ENCODE measurements at regions not wholly inside any gene's neighbourhood (a gene's known extent, or its start where the extent isn't known, plus 50 kb on each side); places are given as distances from the start of the nearest gene placed in this dataset.

- no peak for DNase-seq (ENCODE audit: low spot score)
- Mint-ChIP-seq H3K4me3 (no peak overlapping the region), H3K27ac (no peak overlapping the region)
Measured at GRCh38 chr7:128172151-128172550, 68.9 kb upstream of the LEP start.

DNA sequence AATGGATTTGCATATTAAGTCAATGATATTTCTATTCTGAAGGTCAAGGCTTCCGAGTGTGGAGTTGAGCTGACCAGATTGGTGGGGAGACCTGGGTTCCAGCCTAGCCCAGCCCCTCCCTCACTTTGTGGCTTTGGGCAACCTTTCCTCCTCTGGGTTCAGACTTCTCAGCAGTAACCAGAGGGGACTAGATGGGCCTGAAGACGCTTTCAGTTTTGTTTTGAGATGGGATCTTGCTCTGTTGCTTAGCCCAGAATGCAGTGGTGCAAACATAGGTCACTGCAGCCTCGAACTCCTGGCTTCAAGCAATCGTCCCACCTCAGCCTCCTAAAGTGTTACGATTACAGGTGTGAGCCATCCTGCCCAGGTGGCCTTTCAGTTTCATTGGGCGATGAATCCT lies 68.1 kb upstream of the LEP start:
- H3K27me3 Mint-ChIP-seq (ENCODE audit: insufficient read depth): peaks cover 58% of the 10 kb centered on the region
- H3K9me3 Mint-ChIP-seq: no peaks in the 10 kb centered on the region
- peaks cover 16% of the 10 kb centered on the region for H3K4me1 Mint-ChIP-seq (ENCODE audit: low read depth)
- intact Hi-C loops (cut with micrococcal nuclease): no loop called here
- H3K36me3 Mint-ChIP-seq (ENCODE audit: low read depth): no peaks in the 10 kb centered on the region
- H3K27ac Mint-ChIP-seq: no peak overlapping the region
- H3K4me3 Mint-ChIP-seq: no peak overlapping the region
- no peak for DNase-seq (ENCODE audit: low spot score)

More at GRCh38 chr7:128172151-128172550, 68.9 kb upstream of the LEP start:
- intact Hi-C loops (cut with micrococcal nuclease): no loop called here
- Mint-ChIP-seq H3K9me3 (no peaks in the 10 kb centered on the region), H3K36me3 (ENCODE audit: low read depth) (no peaks in the 10 kb centered on the region), H3K27me3 (ENCODE audit: insufficient read depth) (peaks cover 55% of the 10 kb centered on the region), H3K4me1 (ENCODE audit: low read depth) (peaks cover 16% of the 10 kb centered on the region)

DNA sequence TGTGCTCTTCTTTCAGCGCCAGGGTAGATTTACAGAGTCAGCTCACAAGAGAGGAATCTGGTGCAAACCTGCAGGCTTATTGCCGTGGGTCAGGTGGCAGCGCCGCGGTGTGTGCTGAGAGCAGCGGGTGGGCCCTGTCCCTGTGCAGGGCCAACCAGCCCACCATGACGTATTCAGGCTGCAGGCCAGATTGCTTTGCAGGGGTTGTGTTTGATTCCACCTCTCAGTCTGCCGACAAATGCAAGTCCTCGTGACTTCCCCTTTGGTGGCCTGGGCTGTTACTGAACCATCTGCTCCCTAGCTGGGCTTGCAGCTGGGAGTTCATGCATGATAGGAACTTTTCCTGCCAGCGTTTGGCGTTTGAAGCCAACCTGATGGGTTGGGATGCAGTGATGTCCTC lies 66.7 kb upstream of the LEP start:
- Mint-ChIP-seq H3K9me3 (no peaks in the 10 kb centered on the region), H3K4me3 (no peak overlapping the region), H3K36me3 (ENCODE audit: low read depth) (no peaks in the 10 kb centered on the region), H3K27ac (no peak overlapping the region), H3K4me1 (ENCODE audit: low read depth) (peaks cover 4% of the 10 kb centered on the region), H3K27me3 (ENCODE audit: insufficient read depth) (peaks cover 51% of the 10 kb centered on the region)
- intact Hi-C loops (cut with micrococcal nuclease): no loop called here
- DNase-seq (ENCODE audit: low spot score): no peak

DNA sequence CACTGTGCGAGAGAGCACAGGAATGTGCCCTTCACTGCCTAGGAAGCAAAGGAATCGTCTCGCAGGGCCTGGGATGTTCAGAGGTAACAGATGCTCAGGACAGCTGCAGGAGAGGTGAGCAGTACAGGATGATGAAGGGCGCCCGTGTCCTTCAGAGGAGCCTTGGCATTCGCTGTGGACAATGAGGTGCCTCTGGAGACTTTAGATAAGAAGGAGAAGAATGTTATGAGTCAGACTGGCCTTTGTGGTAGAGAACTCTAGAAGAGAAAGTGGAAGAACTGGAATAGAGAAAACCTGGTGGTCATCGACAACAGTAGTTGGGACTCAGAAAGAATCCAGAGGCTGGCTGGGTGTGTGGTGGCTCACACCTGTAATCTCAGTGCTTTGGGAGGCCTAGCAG lies 64.4 kb upstream of the LEP start:
- no peaks in the 10 kb centered on the region for H3K9me3 Mint-ChIP-seq
- DNase-seq (ENCODE audit: low spot score): no peak
- no peak overlapping the region for H3K27ac Mint-ChIP-seq
- no peaks in the 10 kb centered on the region for H3K4me1 Mint-ChIP-seq (ENCODE audit: low read depth)
- intact Hi-C loops (cut with micrococcal nuclease): no loop called here
- no peaks in the 10 kb centered on the region for H3K36me3 Mint-ChIP-seq (ENCODE audit: low read depth)
- peaks cover 42% of the 10 kb centered on the region for H3K27me3 Mint-ChIP-seq (ENCODE audit: insufficient read depth)
- H3K4me3 Mint-ChIP-seq: no peak overlapping the region

- no peaks in the 10 kb centered on the region for H3K4me1 Mint-ChIP-seq (ENCODE audit: low read depth)
- no peaks in the 10 kb centered on the region for H3K36me3 Mint-ChIP-seq (ENCODE audit: low read depth)
- peaks cover 46% of the 10 kb centered on the region for H3K27me3 Mint-ChIP-seq (ENCODE audit: insufficient read depth)
- H3K4me3 Mint-ChIP-seq: no peak overlapping the region
- no peaks in the 10 kb centered on the region for H3K9me3 Mint-ChIP-seq
- no peak overlapping the region for H3K27ac Mint-ChIP-seq
- intact Hi-C loops (cut with micrococcal nuclease): no loop called here
- no peak for DNase-seq (ENCODE audit: low spot score)
Measured at GRCh38 chr7:128177768-128178550, 63.1 kb upstream of the LEP start.

DNA sequence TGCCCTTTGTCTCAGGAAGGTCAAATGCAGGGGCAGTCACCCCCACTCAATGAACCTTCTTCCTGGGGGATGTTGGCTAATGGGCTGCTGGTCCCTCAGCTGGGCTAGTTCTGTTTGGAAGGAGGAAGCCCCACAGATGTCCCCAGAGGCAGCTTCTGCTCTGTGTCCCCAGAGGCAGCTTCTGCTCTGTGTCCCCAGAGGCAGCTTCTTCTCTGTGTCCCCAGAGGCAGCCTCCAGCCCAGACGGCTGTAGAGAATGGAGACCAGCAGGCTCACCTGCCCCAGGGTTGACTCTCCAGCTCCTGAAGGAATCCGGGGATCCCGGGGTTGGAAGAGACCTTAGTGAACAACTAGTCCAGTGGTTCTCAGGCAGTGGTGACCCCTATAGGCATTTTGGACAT lies 62.5 kb upstream of the LEP start:
- H3K27ac Mint-ChIP-seq: no peak overlapping the region
- no peaks in the 10 kb centered on the region for H3K9me3 Mint-ChIP-seq
- no peaks in the 10 kb centered on the region for H3K4me1 Mint-ChIP-seq (ENCODE audit: low read depth)
- DNase-seq (ENCODE audit: low spot score): no peak
- H3K36me3 Mint-ChIP-seq (ENCODE audit: low read depth): no peaks in the 10 kb centered on the region
- peaks cover 46% of the 10 kb centered on the region for H3K27me3 Mint-ChIP-seq (ENCODE audit: insufficient read depth)
- H3K4me3 Mint-ChIP-seq: no peak overlapping the region
- intact Hi-C loops (cut with micrococcal nuclease): no loop called here

- no peak for DNase-seq (ENCODE audit: low spot score)
- no peaks in the 10 kb centered on the region for H3K4me1 Mint-ChIP-seq (ENCODE audit: low read depth)
- intact Hi-C loops (cut with micrococcal nuclease): no loop called here
- peaks cover 33% of the 10 kb centered on the region for H3K27me3 Mint-ChIP-seq (ENCODE audit: insufficient read depth)
- no peak overlapping the region for H3K27ac Mint-ChIP-seq
- peaks cover 3% of the 10 kb centered on the region for H3K9me3 Mint-ChIP-seq
- no peak overlapping the region for H3K4me3 Mint-ChIP-seq
- H3K36me3 Mint-ChIP-seq (ENCODE audit: low read depth): no peaks in the 10 kb centered on the region
Measured at GRCh38 chr7:128188396-128189230, 52.5 kb upstream of the LEP start.

GRCh38 chr7:128189231-128189930 lies 51.7 kb upstream of the LEP start:
- Mint-ChIP-seq H3K4me1 (ENCODE audit: low read depth) (no peaks in the 10 kb centered on the region), H3K9me3 (peaks cover 11% of the 10 kb centered on the region), H3K4me3 (no peak overlapping the region), H3K27ac (no peak overlapping the region), H3K27me3 (ENCODE audit: insufficient read depth) (peaks cover 28% of the 10 kb centered on the region), H3K36me3 (ENCODE audit: low read depth) (peaks cover 2% of the 10 kb centered on the region)
- DNase-seq (ENCODE audit: low spot score): no peak
- intact Hi-C loops (cut with micrococcal nuclease): no loop called here

GRCh38 chr7:128190051-128190647 lies 50.9 kb upstream of the LEP start:
- intact Hi-C loops (cut with micrococcal nuclease): no loop called here
- H3K4me3 Mint-ChIP-seq: no peak overlapping the region
- H3K9me3 Mint-ChIP-seq: peaks cover 18% of the 10 kb centered on the region
- no peaks in the 10 kb centered on the region for H3K4me1 Mint-ChIP-seq (ENCODE audit: low read depth)
- no peak overlapping the region for H3K27ac Mint-ChIP-seq
- H3K36me3 Mint-ChIP-seq (ENCODE audit: low read depth): peaks cover 2% of the 10 kb centered on the region
- DNase-seq (ENCODE audit: low spot score): no peak
- H3K27me3 Mint-ChIP-seq (ENCODE audit: insufficient read depth): peaks cover 25% of the 10 kb centered on the region

GRCh38 chr7:128191136-128191844 lies 49.8 kb upstream of the LEP start:
- Mint-ChIP-seq H3K27me3 (ENCODE audit: insufficient read depth) (peaks cover 18% of the 10 kb centered on the region), H3K9me3 (peaks cover 23% of the 10 kb centered on the region), H3K27ac (no peak overlapping the region), H3K4me3 (no peak overlapping the region), H3K36me3 (ENCODE audit: low read depth) (peaks cover 2% of the 10 kb centered on the region), H3K4me1 (ENCODE audit: low read depth) (no peaks in the 10 kb centered on the region)
- intact Hi-C loops (cut with micrococcal nuclease): no loop called here
- no peak for DNase-seq (ENCODE audit: low spot score)

All from activated T-helper 1 cell treated with anti-CD3 and anti-CD28 coated beads, Interleukin-12 subunit alpha, Interleukin-12 subunit beta, Interleukin-2, Interleukin-4 antibody, amounts not matched to agents 30 ng/mL and 10 ng/mL and 1 ng/mL, durations not matched to agents 14 hours and 24 hours and 36 hours (primary cell).